ENCODE measurements at regions not wholly inside any gene's neighbourhood (a gene's known extent, or its start where the extent isn't known, plus 50 kb on each side); places are given as distances from the start of the nearest gene placed in this dataset.

- TF ChIP-seq CTCF (IDR thresholded peaks at IDR 0.05; ENCODE audit: low read depth, low read length), result no peak
- H3K4me3 ChIP-seq (ENCODE audit: low read depth, low read length), result no peak overlapping the region
These were observed 125.3 kb downstream of the BUD13 start for GRCh38 chr11:116647305-116648080.

- H3K4me3 ChIP-seq (ENCODE audit: low read depth, low read length), result no peak overlapping the region
- no peak for TF ChIP-seq CTCF (IDR thresholded peaks at IDR 0.05; ENCODE audit: low read depth, low read length)
These were observed 126.6 kb downstream of the BUD13 start for GRCh38 chr11:116646191-116646590.

GRCh38 chr11:116644941-116645305 lies 127.9 kb downstream of the BUD13 start:
- TF ChIP-seq CTCF (IDR thresholded peaks at IDR 0.05; ENCODE audit: low read depth, low read length), result no peak
- no peak overlapping the region for H3K4me3 ChIP-seq (ENCODE audit: low read depth, low read length)

GRCh38 chr11:116644201-116644940 lies 128.4 kb downstream of the BUD13 start:
- no peak overlapping the region for H3K4me3 ChIP-seq (ENCODE audit: low read depth, low read length)

GRCh38 chr11:116643521-116643920 lies 129.3 kb downstream of the BUD13 start:
- H3K4me3 ChIP-seq (ENCODE audit: low read depth, low read length), result no peak overlapping the region
- TF ChIP-seq CTCF (IDR thresholded peaks at IDR 0.05; ENCODE audit: low read depth, low read length), result no peak

More at GRCh38 chr11:116644201-116644940, 128.4 kb downstream of the BUD13 start:
- no peak for TF ChIP-seq CTCF (IDR thresholded peaks at IDR 0.05; ENCODE audit: low read depth, low read length)

- H3K4me3 ChIP-seq (ENCODE audit: low read depth, low read length), result no peak overlapping the region
- no peak for TF ChIP-seq CTCF (IDR thresholded peaks at IDR 0.05; ENCODE audit: low read depth, low read length)
These were observed 129.9 kb downstream of the BUD13 start for GRCh38 chr11:116642902-116643301.

- no peak overlapping the region for H3K4me3 ChIP-seq (ENCODE audit: low read depth, low read length)
- no peak for TF ChIP-seq CTCF (IDR thresholded peaks at IDR 0.05; ENCODE audit: low read depth, low read length)
These were observed 130.3 kb downstream of the BUD13 start for GRCh38 chr11:116642481-116642880.
